Panc1 (cell line): ENCODE measurements at regions not wholly inside any gene's neighbourhood (a gene's known extent, or its start where the extent isn't known, plus 50 kb on each side); places are given as distances from the start of the nearest gene placed in this dataset.

Experiments used
- POLR2AphosphoS5 ChIP-seq: IDR thresholded peaks from 2 replicates; pipeline ENCODE4 v1.6.1; 2012; ENCODE audit warnings: mild to moderate bottlenecking, low read depth, low read length, moderate library complexity
- SIN3A ChIP-seq: IDR thresholded peaks from 2 replicates; pipeline ENCODE4 v1.6.1; 2012; ENCODE audit warnings: low read depth, mild to moderate bottlenecking, low read length, moderate library complexity, borderline replicate concordance; ENCODE audit not compliant: insufficient read depth
- TF ChIP-seq, protein P1 (sequence below): fragments of 450-650 bp; IDR thresholded peaks from 2 replicates; pipeline ENCODE4 v1.5.1; 2017; ENCODE audit warnings: mild to moderate bottlenecking
- TF ChIP-seq, protein P2 (sequence below), 2 experiments: IDR thresholded peaks; 2 replicates each; pipeline ENCODE4 v1.6.1; 2011 to 2012; ENCODE audit warnings: low read depth in 2 of 2, control low read depth in 1 of 2, low read length in 1 of 2, mild to moderate bottlenecking in 1 of 2, moderate library complexity in 1 of 2; ENCODE audit not compliant: insufficient read depth in 1 of 2

- TF ChIP-seq, protein P1, sequence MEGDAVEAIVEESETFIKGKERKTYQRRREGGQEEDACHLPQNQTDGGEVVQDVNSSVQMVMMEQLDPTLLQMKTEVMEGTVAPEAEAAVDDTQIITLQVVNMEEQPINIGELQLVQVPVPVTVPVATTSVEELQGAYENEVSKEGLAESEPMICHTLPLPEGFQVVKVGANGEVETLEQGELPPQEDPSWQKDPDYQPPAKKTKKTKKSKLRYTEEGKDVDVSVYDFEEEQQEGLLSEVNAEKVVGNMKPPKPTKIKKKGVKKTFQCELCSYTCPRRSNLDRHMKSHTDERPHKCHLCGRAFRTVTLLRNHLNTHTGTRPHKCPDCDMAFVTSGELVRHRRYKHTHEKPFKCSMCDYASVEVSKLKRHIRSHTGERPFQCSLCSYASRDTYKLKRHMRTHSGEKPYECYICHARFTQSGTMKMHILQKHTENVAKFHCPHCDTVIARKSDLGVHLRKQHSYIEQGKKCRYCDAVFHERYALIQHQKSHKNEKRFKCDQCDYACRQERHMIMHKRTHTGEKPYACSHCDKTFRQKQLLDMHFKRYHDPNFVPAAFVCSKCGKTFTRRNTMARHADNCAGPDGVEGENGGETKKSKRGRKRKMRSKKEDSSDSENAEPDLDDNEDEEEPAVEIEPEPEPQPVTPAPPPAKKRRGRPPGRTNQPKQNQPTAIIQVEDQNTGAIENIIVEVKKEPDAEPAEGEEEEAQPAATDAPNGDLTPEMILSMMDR: no peak
- TF ChIP-seq POLR2AphosphoS5: no peak
- TF ChIP-seq, protein P2, sequence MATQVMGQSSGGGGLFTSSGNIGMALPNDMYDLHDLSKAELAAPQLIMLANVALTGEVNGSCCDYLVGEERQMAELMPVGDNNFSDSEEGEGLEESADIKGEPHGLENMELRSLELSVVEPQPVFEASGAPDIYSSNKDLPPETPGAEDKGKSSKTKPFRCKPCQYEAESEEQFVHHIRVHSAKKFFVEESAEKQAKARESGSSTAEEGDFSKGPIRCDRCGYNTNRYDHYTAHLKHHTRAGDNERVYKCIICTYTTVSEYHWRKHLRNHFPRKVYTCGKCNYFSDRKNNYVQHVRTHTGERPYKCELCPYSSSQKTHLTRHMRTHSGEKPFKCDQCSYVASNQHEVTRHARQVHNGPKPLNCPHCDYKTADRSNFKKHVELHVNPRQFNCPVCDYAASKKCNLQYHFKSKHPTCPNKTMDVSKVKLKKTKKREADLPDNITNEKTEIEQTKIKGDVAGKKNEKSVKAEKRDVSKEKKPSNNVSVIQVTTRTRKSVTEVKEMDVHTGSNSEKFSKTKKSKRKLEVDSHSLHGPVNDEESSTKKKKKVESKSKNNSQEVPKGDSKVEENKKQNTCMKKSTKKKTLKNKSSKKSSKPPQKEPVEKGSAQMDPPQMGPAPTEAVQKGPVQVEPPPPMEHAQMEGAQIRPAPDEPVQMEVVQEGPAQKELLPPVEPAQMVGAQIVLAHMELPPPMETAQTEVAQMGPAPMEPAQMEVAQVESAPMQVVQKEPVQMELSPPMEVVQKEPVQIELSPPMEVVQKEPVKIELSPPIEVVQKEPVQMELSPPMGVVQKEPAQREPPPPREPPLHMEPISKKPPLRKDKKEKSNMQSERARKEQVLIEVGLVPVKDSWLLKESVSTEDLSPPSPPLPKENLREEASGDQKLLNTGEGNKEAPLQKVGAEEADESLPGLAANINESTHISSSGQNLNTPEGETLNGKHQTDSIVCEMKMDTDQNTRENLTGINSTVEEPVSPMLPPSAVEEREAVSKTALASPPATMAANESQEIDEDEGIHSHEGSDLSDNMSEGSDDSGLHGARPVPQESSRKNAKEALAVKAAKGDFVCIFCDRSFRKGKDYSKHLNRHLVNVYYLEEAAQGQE (IDR thresholded peaks at IDR 0.05; ENCODE audit: insufficient read depth in 1 of 2, low read depth in 2 of 2, low read length in 1 of 2): no peak
- no peak for TF ChIP-seq SIN3A
Measured at GRCh38 chr15:78696436-78696835, 55.4 kb upstream of the CHRNB4 start.
